HL-60 (cell line): ENCODE measurements at regions not wholly inside any gene's neighbourhood (a gene's known extent, or its start where the extent isn't known, plus 50 kb on each side); places are given as distances from the start of the nearest gene placed in this dataset.

Source experiments
- DNase-seq, 2 experiments: peaks; one replicate each; pipeline ENCODE4 v3.0.0-alpha.2; 2010 to 2020; ENCODE audit warnings: low read depth in 1 of 2, low spot score in 1 of 2
- H3K27ac ChIP-seq: fragments of 250-450 bp; sonication (Bioruptor Pico); replicated peaks from 2 replicates; pipeline ENCODE4 v1.5.1; 2020; ENCODE audit warnings: mild to moderate bottlenecking, moderate library complexity
- H3K27me3 ChIP-seq: fragments of 250-450 bp; sonication (Bioruptor Pico); 2 replicates; pipeline ENCODE4 v1.5.1; 2021; ENCODE audit warnings: mild to moderate bottlenecking, moderate library complexity; ENCODE audit not compliant: insufficient read depth, poor library complexity, severe bottlenecking
- H3K4me3 ChIP-seq: replicated peaks from 2 replicates; pipeline ENCODE4 v1.5.1; 2011; ENCODE audit warnings: mild to moderate bottlenecking, control low read depth, low read length; ENCODE audit not compliant: insufficient read depth
- CTCF ChIP-seq: IDR thresholded peaks from one replicate; pipeline ENCODE4 v1.5.1; 2011; ENCODE audit warnings: low read length, control low read depth, inconsistent platforms; ENCODE audit not compliant: insufficient read depth
- GABPA ChIP-seq: IDR thresholded peaks from 2 replicates; pipeline ENCODE4 v1.6.1; 2012; ENCODE audit warnings: low read depth
- POLR2AphosphoS5 ChIP-seq: IDR thresholded peaks from 2 replicates; pipeline ENCODE4 v1.6.1; 2012; ENCODE audit warnings: low read depth
- SPI1 ChIP-seq: IDR thresholded peaks from 2 replicates; pipeline ENCODE4 v1.6.1; 2012; ENCODE audit warnings: low read depth, mild to moderate bottlenecking, borderline replicate concordance
- TF ChIP-seq, protein P1 (sequence below): IDR thresholded peaks from 2 replicates; pipeline ENCODE4 v1.6.1; 2012; ENCODE audit warnings: low read depth; ENCODE audit not compliant: insufficient replicate concordance

DNA sequence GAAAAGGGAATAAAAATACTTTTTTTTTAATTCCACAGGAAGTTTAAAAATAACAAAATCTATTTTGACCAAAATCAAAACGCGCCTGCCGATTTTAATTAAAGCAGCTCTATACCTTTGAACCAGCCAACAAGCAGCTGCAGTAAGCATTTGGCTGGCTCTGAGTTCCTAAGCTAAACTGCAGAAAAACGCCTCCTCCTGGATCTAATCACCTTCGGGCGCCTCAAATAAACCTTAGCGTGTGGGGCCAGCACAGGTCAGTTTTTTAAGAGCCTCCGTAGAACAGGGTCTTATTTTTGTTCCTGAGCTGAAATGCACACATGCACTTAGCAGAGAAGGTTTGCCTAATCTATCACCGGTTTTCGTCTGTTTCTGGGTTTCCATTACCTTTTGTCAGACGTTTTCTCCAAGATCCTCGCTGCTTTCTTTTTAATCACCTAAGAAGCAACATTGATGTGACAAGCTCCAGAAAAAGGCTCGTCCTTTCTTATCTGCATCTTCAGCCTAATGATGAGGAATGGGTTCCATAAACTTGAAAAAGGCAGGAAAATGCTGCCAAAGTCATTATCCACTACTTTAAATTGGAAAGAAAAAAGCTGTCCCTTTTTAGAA, 64.7 kb upstream of the HNRNPA3 start:
- Histone ChIP-seq H3K4me3 (no peak overlapping the region), H3K27me3 (peaks cover 18% of the 10 kb centered on the region), H3K27ac (no peak overlapping the region)
- no peak for DNase-seq
- no peak for TF ChIP-seq GABPA
- TF ChIP-seq CTCF, result no peak
- TF ChIP-seq, protein P1, sequence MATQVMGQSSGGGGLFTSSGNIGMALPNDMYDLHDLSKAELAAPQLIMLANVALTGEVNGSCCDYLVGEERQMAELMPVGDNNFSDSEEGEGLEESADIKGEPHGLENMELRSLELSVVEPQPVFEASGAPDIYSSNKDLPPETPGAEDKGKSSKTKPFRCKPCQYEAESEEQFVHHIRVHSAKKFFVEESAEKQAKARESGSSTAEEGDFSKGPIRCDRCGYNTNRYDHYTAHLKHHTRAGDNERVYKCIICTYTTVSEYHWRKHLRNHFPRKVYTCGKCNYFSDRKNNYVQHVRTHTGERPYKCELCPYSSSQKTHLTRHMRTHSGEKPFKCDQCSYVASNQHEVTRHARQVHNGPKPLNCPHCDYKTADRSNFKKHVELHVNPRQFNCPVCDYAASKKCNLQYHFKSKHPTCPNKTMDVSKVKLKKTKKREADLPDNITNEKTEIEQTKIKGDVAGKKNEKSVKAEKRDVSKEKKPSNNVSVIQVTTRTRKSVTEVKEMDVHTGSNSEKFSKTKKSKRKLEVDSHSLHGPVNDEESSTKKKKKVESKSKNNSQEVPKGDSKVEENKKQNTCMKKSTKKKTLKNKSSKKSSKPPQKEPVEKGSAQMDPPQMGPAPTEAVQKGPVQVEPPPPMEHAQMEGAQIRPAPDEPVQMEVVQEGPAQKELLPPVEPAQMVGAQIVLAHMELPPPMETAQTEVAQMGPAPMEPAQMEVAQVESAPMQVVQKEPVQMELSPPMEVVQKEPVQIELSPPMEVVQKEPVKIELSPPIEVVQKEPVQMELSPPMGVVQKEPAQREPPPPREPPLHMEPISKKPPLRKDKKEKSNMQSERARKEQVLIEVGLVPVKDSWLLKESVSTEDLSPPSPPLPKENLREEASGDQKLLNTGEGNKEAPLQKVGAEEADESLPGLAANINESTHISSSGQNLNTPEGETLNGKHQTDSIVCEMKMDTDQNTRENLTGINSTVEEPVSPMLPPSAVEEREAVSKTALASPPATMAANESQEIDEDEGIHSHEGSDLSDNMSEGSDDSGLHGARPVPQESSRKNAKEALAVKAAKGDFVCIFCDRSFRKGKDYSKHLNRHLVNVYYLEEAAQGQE, result no peak

DNA sequence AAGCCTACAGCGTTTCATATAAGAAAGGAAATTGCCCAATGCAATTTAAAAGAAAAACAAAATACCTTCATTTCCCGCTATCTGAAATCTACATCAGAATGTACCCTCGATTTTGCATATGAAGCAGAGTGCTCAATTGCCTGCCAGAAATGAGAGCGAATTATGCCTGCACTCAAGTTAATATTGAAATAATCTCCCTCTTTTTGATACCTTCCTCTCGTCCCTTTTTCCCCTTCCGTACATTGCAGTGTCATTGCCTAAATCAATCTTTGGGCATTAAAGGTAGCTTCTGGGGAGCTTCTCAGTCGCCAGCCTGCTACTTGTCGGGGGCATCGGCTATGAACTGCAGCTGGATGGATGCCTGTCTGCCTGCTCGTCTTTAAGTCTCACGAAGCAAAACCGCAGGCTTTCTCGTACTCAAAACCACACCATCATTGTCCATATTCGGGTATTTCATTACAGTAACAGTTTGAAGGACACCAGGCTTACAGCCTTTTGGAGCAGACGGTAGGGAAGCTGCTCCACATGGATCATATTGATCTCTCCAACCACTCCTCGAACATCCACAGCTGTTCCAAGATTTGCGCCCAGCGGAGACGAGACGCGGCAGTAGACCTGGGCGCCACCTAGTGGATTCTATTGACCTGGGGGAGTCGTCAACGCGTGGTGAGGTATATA, 64.0 kb upstream of the HNRNPA3 start:
- DNase-seq, result peak in 1 of 2 experiments; percentile 70
- TF ChIP-seq CTCF, result peak; percentile 68
- TF ChIP-seq, protein P1, result no peak
- H3K27ac ChIP-seq, result no peak overlapping the region
- H3K4me3 ChIP-seq, result peak overlapping the region; percentile 41
- H3K27me3 ChIP-seq, result peaks cover 18% of the 10 kb centered on the region

DNA sequence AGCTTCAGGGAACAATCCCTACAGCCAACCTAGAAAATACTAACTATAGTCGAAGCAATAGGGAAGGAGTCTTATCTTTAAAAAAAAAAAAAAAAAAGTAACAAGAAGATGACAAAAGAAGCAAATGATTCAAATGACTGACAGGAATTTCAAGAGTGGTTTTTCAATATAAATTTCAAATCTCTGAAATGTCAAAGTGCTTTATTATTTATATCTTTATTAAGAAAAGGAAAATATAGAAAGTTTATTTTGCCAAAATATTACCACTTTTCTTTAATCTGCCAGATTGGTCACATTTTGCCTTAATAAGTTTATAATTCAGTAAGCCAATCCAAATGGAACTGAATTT, 63.5 kb upstream of the HNRNPA3 start:
- no peak for DNase-seq
- Histone ChIP-seq H3K27me3 (peaks cover 18% of the 10 kb centered on the region), H3K27ac (no peak overlapping the region), H3K4me3 (no peak overlapping the region; the same call in 1 of the 2 replicates)
- no peak for TF ChIP-seq SPI1
- TF ChIP-seq GABPA, result no peak
- TF ChIP-seq CTCF, result no peak
- TF ChIP-seq POLR2AphosphoS5, result no peak
- TF ChIP-seq, protein P1, result no peak
